GM12878 (cell line): ENCODE measurements at regions not wholly inside any gene's neighbourhood (a gene's known extent, or its start where the extent isn't known, plus 50 kb on each side); places are given as distances from the start of the nearest gene placed in this dataset.
"Not testable (repeated sequence)": the region's sequence is repeated elsewhere in the genome, so short reads cannot be mapped to it uniquely, and the experiment has no call there.

Experiments
- ATAC-seq: fragments of 200-7000 bp; cut with Tn5 transposase; 3 replicates; pipeline ENCODE4 v1.9.1; 2020; ENCODE audit warnings: mild to moderate bottlenecking, moderate library complexity
- BruUV-seq: library from RNA; stranded (reverse); fragments of 400-500 nt; replicated peaks from 2 replicates; lab custom pipeline; 2021; lab: Mats Ljungman, UMichigan
- CTCF ChIA-PET: fragments of 300-600 bp; sonication (Branson Sonifier 250); formaldehyde crosslinking; extraction: SDS; loops from one replicate; lab custom pipeline; 2021; ENCODE audit warnings: inconsistent platforms; lab: Yijun Ruan, JAX
- POLR2A ChIA-PET: fragments of 350-600 bp; formaldehyde crosslinking; extraction: SDS; loops from one replicate; lab custom pipeline; 2021; ENCODE audit warnings: inconsistent platforms; lab: Charles Lee
- RAD21 ChIA-PET: fragments of 300-600 bp; sonication (Branson Sonifier 250); formaldehyde crosslinking; loops from one replicate; lab custom pipeline; 2023; ENCODE audit warnings: antibody characterized with exemption; ENCODE audit not compliant: unreplicated experiment; lab: Charles Lee
- SMC1A ChIA-PET: fragments of 300-600 bp; sonication (Branson Sonifier 250); formaldehyde crosslinking; loops from one replicate; lab custom pipeline; 2023; ENCODE audit not compliant: unreplicated experiment, uncharacterized antibody; lab: Charles Lee
- DNase-seq: peaks from one replicate; pipeline ENCODE4 v3.0.0-alpha.2; 2011; ENCODE audit warnings: low read depth, low spot score
- FAIRE-seq: peaks from 3 replicates; lab custom pipeline; 2011; peaks lifted over from hg19 to GRCh38; lab: Jason Lieb, UNC
- H2AFZ ChIP-seq: 2 replicates; pipeline ENCODE4 v1.6.0; 2011; ENCODE audit warnings: low read depth, low read length, control low read depth; ENCODE audit not compliant: control insufficient read depth
- H3K27ac ChIP-seq: 2 replicates; pipeline ENCODE4 v1.5.1; 2011; ENCODE audit warnings: control low read depth; ENCODE audit not compliant: control insufficient read depth, insufficient read depth
- H3K27me3 ChIP-seq, 2 experiments: replicated peaks in 1 of 2; 2 replicates each; pipeline versions ENCODE4 v1.6.0 to v1.6.1; 2011; ENCODE audit warnings: low read length in 1 of 2; ENCODE audit not compliant: control insufficient read depth in 2 of 2, insufficient read depth in 2 of 2
- H3K36me3 ChIP-seq, 2 experiments: 2 replicates each; pipeline ENCODE4 v1.5.1; 2011; ENCODE audit warnings: low read length in 1 of 2; ENCODE audit not compliant: control insufficient read depth in 2 of 2, insufficient read depth in 2 of 2
- H3K4me1 ChIP-seq: 2 replicates; pipeline ENCODE4 v1.6.1; 2011; ENCODE audit warnings: mild to moderate bottlenecking, low read length, moderate library complexity, mixed read lengths; ENCODE audit not compliant: control insufficient read depth, insufficient read depth
- H3K4me2 ChIP-seq: 2 replicates; pipeline ENCODE4 v1.6.0; 2011; ENCODE audit warnings: control low read depth; ENCODE audit not compliant: control insufficient read depth, insufficient read depth
- H3K4me3 ChIP-seq: fragments of 200-600 bp; sonication (generic); 2 replicates; pipeline ENCODE4 v1.5.1; 2016
- H3K79me2 ChIP-seq: 2 replicates; pipeline ENCODE4 v1.6.0; 2011; ENCODE audit warnings: low read length; ENCODE audit not compliant: control insufficient read depth, insufficient read depth
- H3K9ac ChIP-seq: 2 replicates; pipeline ENCODE4 v1.8.0; 2011; ENCODE audit warnings: low read length, control low read depth, mixed read lengths; ENCODE audit not compliant: control insufficient read depth, insufficient read depth
- H3K9me3 ChIP-seq: replicated peaks from 3 replicates; pipeline ENCODE4 v1.5.1; 2011; ENCODE audit warnings: mild to moderate bottlenecking, low read length; ENCODE audit not compliant: control insufficient read depth, insufficient read depth
- H4K20me1 ChIP-seq: 2 replicates; pipeline ENCODE4 v1.6.0; 2011; ENCODE audit not compliant: control insufficient read depth, insufficient read depth
- BHLHE40 ChIP-seq, 2 experiments: fragments of 450-650 bp in 1 of 2; IDR thresholded peaks; 2 replicates each; pipeline ENCODE4 v1.6.1; 2011 to 2017; ENCODE audit warnings: low read depth in 2 of 2, borderline replicate concordance in 1 of 2, improper control_type of control experiment in 1 of 2, low read length in 1 of 2, mild to moderate bottlenecking in 1 of 2
- CREM ChIP-seq: IDR thresholded peaks from 2 replicates; pipeline ENCODE4 v1.6.1; 2014; ENCODE audit warnings: antibody characterized with exemption, low read depth
- IKZF2 ChIP-seq, 2 experiments: fragments of 450-650 bp; IDR thresholded peaks; 2 replicates each; pipeline ENCODE4 v1.6.1; 2017; ENCODE audit warnings: mild to moderate bottlenecking in 2 of 2, moderate library complexity in 2 of 2
- JUNB ChIP-seq: IDR thresholded peaks from 2 replicates; pipeline ENCODE4 v1.6.1; 2016; ENCODE audit warnings: antibody characterized with exemption, mild to moderate bottlenecking
- JUND ChIP-seq: IDR thresholded peaks from 2 replicates; pipeline ENCODE4 v1.6.1; 2012; ENCODE audit warnings: low read depth, mild to moderate bottlenecking, low read length, improper control_type of control experiment, moderate library complexity
- PAX8 ChIP-seq: fragments of 450-650 bp; IDR thresholded peaks from 2 replicates; pipeline ENCODE4 v1.6.1; 2017; ENCODE audit warnings: mild to moderate bottlenecking, moderate library complexity
- POLR2AphosphoS5 ChIP-seq: IDR thresholded peaks from 2 replicates; pipeline ENCODE4 v1.6.1; 2011; ENCODE audit warnings: mild to moderate bottlenecking, low read length, inconsistent platforms
- SMAD1 ChIP-seq: fragments of 450-650 bp; IDR thresholded peaks from 2 replicates; pipeline ENCODE4 v1.6.1; 2018; ENCODE audit warnings: mild to moderate bottlenecking, low read depth; ENCODE audit not compliant: partially characterized antibody
- SMC3 ChIP-seq: IDR thresholded peaks from 2 replicates; pipeline ENCODE4 v1.6.1; 2011; ENCODE audit warnings: low read length, improper control_type of control experiment, borderline replicate concordance
- TCF3 ChIP-seq: IDR thresholded peaks from 2 replicates; pipeline ENCODE4 v1.6.1; 2012; ENCODE audit warnings: low read depth, mild to moderate bottlenecking, low read length, borderline replicate concordance; ENCODE audit not compliant: insufficient read depth
- ZBTB11 ChIP-seq: fragments of 450-650 bp; formaldehyde crosslinking; IDR thresholded peaks from 2 replicates; pipeline ENCODE4 v1.5.0; 2022; ENCODE audit warnings: mild to moderate bottlenecking, missing genetic modification characterization
- ZNF24 ChIP-seq: fragments of 450-650 bp; IDR thresholded peaks from 2 replicates; pipeline ENCODE4 v1.6.1; 2017; ENCODE audit warnings: antibody characterized with exemption, mild to moderate bottlenecking
- WGBS: methylation state at CpG from one replicate; pipeline ENCODE4 v1.1.6; 2016; ENCODE audit warnings: low lambda C conversion rate; ENCODE audit not compliant: insufficient replicate concordance, insufficient coverage; ENCODE audit errors: missing lambda C conversion rate; 5-methylcytosine and 5-hydroxymethylcytosine counted together
- in situ Hi-C: fragments of 300-500 bp; cut with MboI; formaldehyde crosslinking; loops from 9 replicates; pipeline ENCODE4 v1.14.3; 2018; ENCODE audit warnings: mixed read lengths
- intact Hi-C: fragments of 100-400 bp; cut with micrococcal nuclease; formaldehyde crosslinking; loops from one replicate; pipeline ENCODE4 v1.14.2; 2022; ENCODE audit not compliant: unreplicated experiment

- H3K4me1 ChIP-seq, H3K36me3 ChIP-seq, H4K20me1 ChIP-seq, H3K4me2 ChIP-seq, H3K27ac ChIP-seq, BruUV-seq, FAIRE-seq, H3K9ac ChIP-seq, ATAC-seq, DNase-seq, H2AFZ ChIP-seq, H3K27me3 ChIP-seq, H3K9me3 ChIP-seq, H3K4me3 ChIP-seq, intact Hi-C loops, H3K79me2 ChIP-seq: not testable (repeated sequence)
- 53% methylated on average over 3 of the region's 3 CpGs for WGBS
- POLR2A ChIA-PET: interaction anchor here (0.6 to 0.7 kb wide), 2 partner anchors 25 to 946 kb away, joined by 3 to 4 read pairs; no protein-coding TSS in a partner anchor
- RAD21 ChIA-PET: interaction anchor here (0.6 to 1.1 kb wide), 2 partner anchors 13 to 223 kb away, joined by 3 read pairs; no protein-coding TSS in a partner anchor
- SMC1A ChIA-PET: interaction anchor here (1.5 kb wide), 1 partner anchor 22 kb away, joined by 3 read pairs; no protein-coding TSS in a partner anchor
- CTCF ChIA-PET: interaction anchor here (0.6 kb wide), 1 partner anchor 1017 kb away, joined by 3 read pairs; no protein-coding TSS in a partner anchor
- in situ Hi-C loops: loop anchor here (25.0 kb wide), 1 partner anchor 1385 kb away; no protein-coding TSS in a partner anchor
Observed at GRCh38 chr6:21947227-21947626, 349.6 kb downstream of the PRL start.

- BruUV-seq: no TSS peak
- ATAC-seq (no peak), DNase-seq (no peak), FAIRE-seq (no peak)
- no peaks in the 10 kb centered on the region for H3K36me3 ChIP-seq
- SMC1A ChIA-PET: interaction anchor here (1.5 kb wide), 1 partner anchor 23 kb away, joined by 3 read pairs; no protein-coding TSS in a partner anchor
- RAD21 ChIA-PET: interaction anchor here (0.6 kb wide), 1 partner anchor 223 kb away, joined by 3 read pairs; no protein-coding TSS in a partner anchor
- H3K27me3 ChIP-seq: no peaks in the 10 kb centered on the region
- no peak overlapping the region for H3K27ac ChIP-seq
- intact Hi-C loops: no loop called here
- H2AFZ ChIP-seq: no peak overlapping the region
- H3K4me3 ChIP-seq: no peak overlapping the region
- H3K4me2 ChIP-seq: no peak overlapping the region
- peaks cover 8% of the 10 kb centered on the region for H3K4me1 ChIP-seq
- in situ Hi-C loops: loop anchor here (25.0 kb wide), 1 partner anchor 1386 kb away; no protein-coding TSS in a partner anchor
- no peak overlapping the region for H3K9ac ChIP-seq
- CTCF ChIA-PET: no interaction called here
- no peaks in the 10 kb centered on the region; the same call in 2 of the 3 replicates for H3K9me3 ChIP-seq
- no peaks in the 10 kb centered on the region for H3K79me2 ChIP-seq
- WGBS: 31% methylated on average over 6 of the region's 6 CpGs
- POLR2A ChIA-PET: interaction anchor here (0.7 kb wide), 1 partner anchor 24 kb away, joined by 3 read pairs; no protein-coding TSS in a partner anchor
- H4K20me1 ChIP-seq: no peaks in the 10 kb centered on the region
- TF ChIP-seq PAX8 (no peak), ZNF24 (no peak), SMC3 (no peak), TCF3 (no peak), BHLHE40 (IDR thresholded peaks at IDR 0.05; ENCODE audit: borderline replicate concordance in 1 of 2, low read depth in 2 of 2, low read length in 1 of 2) (no peak), CREM (no peak), POLR2AphosphoS5 (no peak), ZBTB11 (CRISPR knock-in tag) (no peak), IKZF2 (IDR thresholded peaks at IDR 0.05) (no peak), JUNB (no peak), JUND (no peak), SMAD1 (no peak)
Observed at GRCh38 chr6:21947731-21948386, 349.0 kb downstream of the PRL start.
